ENCODE measurements at regions not wholly inside any gene's neighbourhood (a gene's known extent, or its start where the extent isn't known, plus 50 kb on each side); places are given as distances from the start of the nearest gene placed in this dataset.

DNA sequence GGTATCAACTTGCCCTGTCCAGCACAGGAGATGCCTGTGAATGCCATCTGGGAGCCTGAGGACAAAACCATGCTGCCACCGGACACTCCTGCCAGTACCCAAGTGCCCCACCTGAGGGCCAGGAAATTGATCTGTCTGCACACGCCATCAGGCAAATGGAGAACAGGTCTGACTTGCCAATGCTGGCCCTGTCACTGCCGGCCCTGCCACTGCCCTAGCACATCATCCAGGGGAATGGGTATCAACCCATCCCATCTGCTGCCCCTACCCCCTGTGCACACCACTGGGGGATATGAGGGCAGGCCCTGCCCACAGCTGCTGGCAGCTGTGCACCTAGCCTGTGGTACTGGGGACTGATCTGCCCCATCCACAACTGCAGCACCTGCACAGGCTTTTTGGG, 1081.6 kb upstream of the EYS start:
- ChIA-PET POLR2A (no interaction called here), CTCF (no interaction called here)
- H3K36me3 ChIP-seq (ENCODE audit: control insufficient read depth in 2 of 2, insufficient read depth in 1 of 2, low read length in 2 of 2): no peaks in the 10 kb centered on the region
- no peaks in the 10 kb centered on the region for H3K9me3 ChIP-seq (ENCODE audit: control insufficient read depth, insufficient read depth, low read depth, low read length)
- TF ChIP-seq, protein P1, sequence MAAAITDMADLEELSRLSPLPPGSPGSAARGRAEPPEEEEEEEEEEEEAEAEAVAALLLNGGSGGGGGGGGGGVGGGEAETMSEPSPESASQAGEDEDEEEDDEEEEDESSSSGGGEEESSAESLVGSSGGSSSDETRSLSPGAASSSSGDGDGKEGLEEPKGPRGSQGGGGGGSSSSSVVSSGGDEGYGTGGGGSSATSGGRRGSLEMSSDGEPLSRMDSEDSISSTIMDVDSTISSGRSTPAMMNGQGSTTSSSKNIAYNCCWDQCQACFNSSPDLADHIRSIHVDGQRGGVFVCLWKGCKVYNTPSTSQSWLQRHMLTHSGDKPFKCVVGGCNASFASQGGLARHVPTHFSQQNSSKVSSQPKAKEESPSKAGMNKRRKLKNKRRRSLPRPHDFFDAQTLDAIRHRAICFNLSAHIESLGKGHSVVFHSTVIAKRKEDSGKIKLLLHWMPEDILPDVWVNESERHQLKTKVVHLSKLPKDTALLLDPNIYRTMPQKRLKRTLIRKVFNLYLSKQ (tag by site-specific recombination; IDR thresholded peaks at IDR 0.05; ENCODE audit: borderline replicate concordance): no peak
- TF ChIP-seq ZNF157 (tag by site-specific recombination; IDR thresholded peaks at IDR 0.05) (no peak), ZNF510 (tag by site-specific recombination; IDR thresholded peaks at IDR 0.05; ENCODE audit: insufficient replicate concordance) (no peak), YY1 (tag by site-specific recombination; IDR thresholded peaks at IDR 0.05) (no peak), ZNF610 (tag by site-specific recombination; IDR thresholded peaks at IDR 0.05; ENCODE audit: borderline replicate concordance) (no peak)
- no peaks in the 10 kb centered on the region for H3K4me1 ChIP-seq (ENCODE audit: control insufficient read depth, insufficient read depth, low read length)
- H3K27ac ChIP-seq (ENCODE audit: extremely low read depth, low read depth, low read length): no peak overlapping the region
- H3K4me3 ChIP-seq (ENCODE audit: low read depth, low read length): no peak overlapping the region

DNA sequence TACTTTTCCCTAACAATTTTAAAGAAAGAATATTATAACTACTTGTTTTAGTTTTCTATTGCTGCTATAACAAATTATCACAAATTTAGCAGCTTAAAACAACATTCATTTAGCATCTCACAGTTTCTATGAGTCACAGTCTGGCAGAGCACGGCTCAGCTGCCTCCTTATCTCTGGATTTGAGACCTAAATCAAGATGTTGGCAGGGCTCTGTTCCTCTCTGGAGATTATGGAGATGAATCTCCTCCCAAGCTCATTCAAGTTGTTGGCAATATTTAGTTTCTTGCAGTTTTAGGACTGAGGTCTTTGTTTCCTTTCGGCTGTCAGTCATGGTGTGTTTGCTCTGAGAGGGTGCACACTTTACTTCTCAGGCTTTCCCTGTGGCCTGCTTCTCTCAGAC, 1065.8 kb upstream of the EYS start:
- Histone ChIP-seq H3K9me3 (ENCODE audit: control insufficient read depth, insufficient read depth, low read depth, low read length) (no peaks in the 10 kb centered on the region), H3K36me3 (ENCODE audit: control insufficient read depth in 2 of 2, insufficient read depth in 1 of 2, low read length in 2 of 2) (no peaks in the 10 kb centered on the region), H3K4me3 (ENCODE audit: low read depth, low read length) (no peak overlapping the region), H3K27ac (ENCODE audit: extremely low read depth, low read depth, low read length) (no peak overlapping the region), H3K4me1 (ENCODE audit: control insufficient read depth, insufficient read depth, low read length) (no peaks in the 10 kb centered on the region; the same call in 1 of the 2 replicates)
- CTCF ChIA-PET: interaction anchor here (0.6 kb wide), 1 partner anchor 1862 kb away, joined by 5 read pairs; no protein-coding TSS in a partner anchor
- POLR2A ChIA-PET: interaction anchor here (0.7 kb wide), 1 partner anchor 1000 kb away, joined by 4 read pairs; no protein-coding TSS in a partner anchor
- TF ChIP-seq KLF7 (tag by site-specific recombination; IDR thresholded peaks at IDR 0.05; ENCODE audit: borderline replicate concordance) (no peak), ZNF302 (tag by site-specific recombination; IDR thresholded peaks at IDR 0.05; ENCODE audit: low read depth) (no peak)
- TF ChIP-seq, protein P2, sequence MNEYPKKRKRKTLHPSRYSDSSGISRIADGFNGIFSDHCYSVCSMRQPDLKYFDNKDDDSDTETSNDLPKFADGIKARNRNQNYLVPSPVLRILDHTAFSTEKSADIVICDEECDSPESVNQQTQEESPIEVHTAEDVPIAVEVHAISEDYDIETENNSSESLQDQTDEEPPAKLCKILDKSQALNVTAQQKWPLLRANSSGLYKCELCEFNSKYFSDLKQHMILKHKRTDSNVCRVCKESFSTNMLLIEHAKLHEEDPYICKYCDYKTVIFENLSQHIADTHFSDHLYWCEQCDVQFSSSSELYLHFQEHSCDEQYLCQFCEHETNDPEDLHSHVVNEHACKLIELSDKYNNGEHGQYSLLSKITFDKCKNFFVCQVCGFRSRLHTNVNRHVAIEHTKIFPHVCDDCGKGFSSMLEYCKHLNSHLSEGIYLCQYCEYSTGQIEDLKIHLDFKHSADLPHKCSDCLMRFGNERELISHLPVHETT (tag by site-specific recombination; IDR thresholded peaks at IDR 0.05): no peak

DNA sequence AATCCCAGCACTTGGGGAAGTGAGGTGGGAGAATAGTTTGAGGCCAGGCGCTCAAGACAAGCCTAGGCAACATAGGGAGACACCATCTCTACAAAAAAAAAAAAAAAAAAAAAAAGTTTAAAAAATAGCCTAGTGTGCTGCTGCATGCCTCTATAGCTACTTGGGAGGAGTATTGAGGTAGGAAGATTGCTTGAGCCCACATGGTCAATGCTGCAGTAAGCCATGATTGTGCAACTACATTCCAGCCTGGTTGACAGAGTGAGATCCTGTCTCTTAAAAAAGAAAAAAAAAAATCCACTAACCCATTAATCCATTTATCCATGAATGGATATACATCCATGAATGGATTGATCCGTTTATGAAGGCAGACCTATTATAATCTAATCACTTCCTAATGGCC, 1064.6 kb upstream of the EYS start:
- ChIA-PET CTCF (no interaction called here), POLR2A (no interaction called here)
- H3K36me3 ChIP-seq (ENCODE audit: control insufficient read depth in 2 of 2, insufficient read depth in 1 of 2, low read length in 2 of 2): no peaks in the 10 kb centered on the region
- no peaks in the 10 kb centered on the region for H3K9me3 ChIP-seq (ENCODE audit: control insufficient read depth, insufficient read depth, low read depth, low read length)
- H3K4me1 ChIP-seq (ENCODE audit: control insufficient read depth, insufficient read depth, low read length): no peaks in the 10 kb centered on the region; the same call in 1 of the 2 replicates
- H3K4me3 ChIP-seq (ENCODE audit: low read depth, low read length): no peak overlapping the region
- no peak overlapping the region for H3K27ac ChIP-seq (ENCODE audit: extremely low read depth, low read depth, low read length)
- TF ChIP-seq ZNF2 (tag by site-specific recombination; IDR thresholded peaks at IDR 0.05) (no peak), ZSCAN16 (tag by site-specific recombination; IDR thresholded peaks at IDR 0.05) (no peak), ZFP37 (tag by site-specific recombination; IDR thresholded peaks at IDR 0.05) (no peak), KLF7 (tag by site-specific recombination; IDR thresholded peaks at IDR 0.05; ENCODE audit: borderline replicate concordance) (no peak), REPIN1 (tag by site-specific recombination; IDR thresholded peaks at IDR 0.05; ENCODE audit: low read depth) (no peak), ZNF621 (tag by site-specific recombination; IDR thresholded peaks at IDR 0.05) (no peak), ZSCAN23 (tag by site-specific recombination; IDR thresholded peaks at IDR 0.05) (no peak), ZNF223 (tag by site-specific recombination; IDR thresholded peaks at IDR 0.05) (no peak), ZBTB8A (tag by site-specific recombination; IDR thresholded peaks at IDR 0.05) (no peak), ZNF48 (tag by site-specific recombination; IDR thresholded peaks at IDR 0.05) (no peak), SP3 (tag by site-specific recombination; IDR thresholded peaks at IDR 0.05) (no peak)
- TF ChIP-seq, protein P3, sequence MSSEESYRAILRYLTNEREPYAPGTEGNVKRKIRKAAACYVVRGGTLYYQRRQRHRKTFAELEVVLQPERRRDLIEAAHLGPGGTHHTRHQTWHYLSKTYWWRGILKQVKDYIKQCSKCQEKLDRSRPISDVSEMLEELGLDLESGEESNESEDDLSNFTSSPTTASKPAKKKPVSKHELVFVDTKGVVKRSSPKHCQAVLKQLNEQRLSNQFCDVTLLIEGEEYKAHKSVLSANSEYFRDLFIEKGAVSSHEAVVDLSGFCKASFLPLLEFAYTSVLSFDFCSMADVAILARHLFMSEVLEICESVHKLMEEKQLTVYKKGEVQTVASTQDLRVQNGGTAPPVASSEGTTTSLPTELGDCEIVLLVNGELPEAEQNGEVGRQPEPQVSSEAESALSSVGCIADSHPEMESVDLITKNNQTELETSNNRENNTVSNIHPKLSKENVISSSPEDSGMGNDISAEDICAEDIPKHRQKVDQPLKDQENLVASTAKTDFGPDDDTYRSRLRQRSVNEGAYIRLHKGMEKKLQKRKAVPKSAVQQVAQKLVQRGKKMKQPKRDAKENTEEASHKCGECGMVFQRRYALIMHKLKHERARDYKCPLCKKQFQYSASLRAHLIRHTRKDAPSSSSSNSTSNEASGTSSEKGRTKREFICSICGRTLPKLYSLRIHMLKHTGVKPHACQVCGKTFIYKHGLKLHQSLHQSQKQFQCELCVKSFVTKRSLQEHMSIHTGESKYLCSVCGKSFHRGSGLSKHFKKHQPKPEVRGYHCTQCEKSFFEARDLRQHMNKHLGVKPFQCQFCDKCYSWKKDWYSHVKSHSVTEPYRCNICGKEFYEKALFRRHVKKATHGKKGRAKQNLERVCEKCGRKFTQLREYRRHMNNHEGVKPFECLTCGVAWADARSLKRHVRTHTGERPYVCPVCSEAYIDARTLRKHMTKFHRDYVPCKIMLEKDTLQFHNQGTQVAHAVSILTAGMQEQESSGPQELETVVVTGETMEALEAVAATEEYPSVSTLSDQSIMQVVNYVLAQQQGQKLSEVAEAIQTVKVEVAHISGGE (tag by site-specific recombination; conservative IDR thresholded peaks at IDR 0.05; ENCODE audit: low read depth): no peak

Data from HEK293 (cell line).